Neural cell (in vitro differentiated cells): ENCODE measurements at regions not wholly inside any gene's neighbourhood (a gene's known extent, or its start where the extent isn't known, plus 50 kb on each side); places are given as distances from the start of the nearest gene placed in this dataset.

Experiments used
- MXI1 ChIP-seq: fragments of 450-650 bp; conservative IDR thresholded peaks from 2 replicates; pipeline ENCODE4 v1.6.1; 2014; ENCODE audit warnings: antibody characterized with exemption, mild to moderate bottlenecking; ENCODE audit not compliant: poor library complexity, severe bottlenecking
- SMC3 ChIP-seq: fragments of 450-650 bp; conservative IDR thresholded peaks from 2 replicates; pipeline ENCODE4 v1.6.1; 2014; ENCODE audit warnings: antibody characterized with exemption, mild to moderate bottlenecking, moderate library complexity; ENCODE audit not compliant: poor library complexity
- TF ChIP-seq, protein P1 (sequence below): fragments of 450-650 bp; IDR thresholded peaks from 2 replicates; pipeline ENCODE4 v1.5.1; 2014; ENCODE audit warnings: antibody characterized with exemption, mild to moderate bottlenecking, moderate library complexity; ENCODE audit not compliant: poor library complexity, severe bottlenecking

DNA sequence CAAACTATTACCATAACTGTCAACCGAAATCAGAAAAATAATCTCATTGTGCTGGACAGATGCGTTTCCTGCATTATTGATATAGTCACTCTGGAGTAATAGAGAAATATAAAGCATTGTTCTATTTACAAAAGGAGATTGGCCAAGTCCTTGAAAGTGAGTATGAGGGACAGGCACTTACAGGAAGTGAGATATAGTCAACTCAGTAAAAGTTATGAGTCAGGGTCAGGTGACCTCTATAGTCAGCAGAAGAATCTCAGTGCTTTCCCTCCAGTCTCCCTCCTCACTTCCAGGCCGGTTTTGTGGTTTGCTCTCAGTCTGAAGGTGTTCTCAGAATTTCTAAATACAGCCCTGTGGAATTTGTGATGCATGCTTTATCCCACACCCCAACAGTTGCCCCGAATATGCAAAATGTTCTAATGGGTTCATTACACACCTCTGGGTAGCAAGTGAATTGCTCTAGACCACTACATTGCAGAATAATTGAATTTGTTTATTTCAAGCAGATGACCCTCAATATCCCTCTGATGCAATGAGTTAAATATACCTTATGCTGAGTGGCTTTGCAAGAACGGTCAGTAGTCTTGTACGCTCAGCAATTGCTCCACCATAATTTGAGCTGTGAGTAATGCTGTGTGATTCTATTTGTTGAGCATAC, 787.7 kb downstream of the MCTP2 start:
- TF ChIP-seq, protein P1, sequence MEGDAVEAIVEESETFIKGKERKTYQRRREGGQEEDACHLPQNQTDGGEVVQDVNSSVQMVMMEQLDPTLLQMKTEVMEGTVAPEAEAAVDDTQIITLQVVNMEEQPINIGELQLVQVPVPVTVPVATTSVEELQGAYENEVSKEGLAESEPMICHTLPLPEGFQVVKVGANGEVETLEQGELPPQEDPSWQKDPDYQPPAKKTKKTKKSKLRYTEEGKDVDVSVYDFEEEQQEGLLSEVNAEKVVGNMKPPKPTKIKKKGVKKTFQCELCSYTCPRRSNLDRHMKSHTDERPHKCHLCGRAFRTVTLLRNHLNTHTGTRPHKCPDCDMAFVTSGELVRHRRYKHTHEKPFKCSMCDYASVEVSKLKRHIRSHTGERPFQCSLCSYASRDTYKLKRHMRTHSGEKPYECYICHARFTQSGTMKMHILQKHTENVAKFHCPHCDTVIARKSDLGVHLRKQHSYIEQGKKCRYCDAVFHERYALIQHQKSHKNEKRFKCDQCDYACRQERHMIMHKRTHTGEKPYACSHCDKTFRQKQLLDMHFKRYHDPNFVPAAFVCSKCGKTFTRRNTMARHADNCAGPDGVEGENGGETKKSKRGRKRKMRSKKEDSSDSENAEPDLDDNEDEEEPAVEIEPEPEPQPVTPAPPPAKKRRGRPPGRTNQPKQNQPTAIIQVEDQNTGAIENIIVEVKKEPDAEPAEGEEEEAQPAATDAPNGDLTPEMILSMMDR: no peak
- TF ChIP-seq MXI1: no peak
- no peak for TF ChIP-seq SMC3
